ENCODE measurements at regions not wholly inside any gene's neighbourhood (a gene's known extent, or its start where the extent isn't known, plus 50 kb on each side); places are given as distances from the start of the nearest gene placed in this dataset.

DNA sequence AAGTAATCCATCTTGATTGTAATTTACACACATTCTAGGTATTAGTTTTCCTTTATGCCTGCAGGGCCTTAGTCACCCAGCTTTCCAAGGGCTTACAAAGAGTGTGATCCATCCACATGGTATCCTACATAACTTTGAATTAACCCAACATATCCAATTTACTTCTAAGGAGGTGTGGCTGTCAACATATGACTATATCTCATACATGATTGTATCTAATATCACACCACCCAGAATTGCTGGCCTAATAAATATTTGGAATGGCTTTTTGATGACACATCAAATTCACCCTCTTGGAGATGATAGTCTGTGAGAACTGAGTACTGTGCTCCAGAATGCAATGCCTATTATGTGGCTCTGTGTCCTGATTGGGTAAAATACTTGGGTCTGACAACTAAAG is 363.3 kb upstream of the GRIN3A start:
- TF ChIP-seq, protein P1, sequence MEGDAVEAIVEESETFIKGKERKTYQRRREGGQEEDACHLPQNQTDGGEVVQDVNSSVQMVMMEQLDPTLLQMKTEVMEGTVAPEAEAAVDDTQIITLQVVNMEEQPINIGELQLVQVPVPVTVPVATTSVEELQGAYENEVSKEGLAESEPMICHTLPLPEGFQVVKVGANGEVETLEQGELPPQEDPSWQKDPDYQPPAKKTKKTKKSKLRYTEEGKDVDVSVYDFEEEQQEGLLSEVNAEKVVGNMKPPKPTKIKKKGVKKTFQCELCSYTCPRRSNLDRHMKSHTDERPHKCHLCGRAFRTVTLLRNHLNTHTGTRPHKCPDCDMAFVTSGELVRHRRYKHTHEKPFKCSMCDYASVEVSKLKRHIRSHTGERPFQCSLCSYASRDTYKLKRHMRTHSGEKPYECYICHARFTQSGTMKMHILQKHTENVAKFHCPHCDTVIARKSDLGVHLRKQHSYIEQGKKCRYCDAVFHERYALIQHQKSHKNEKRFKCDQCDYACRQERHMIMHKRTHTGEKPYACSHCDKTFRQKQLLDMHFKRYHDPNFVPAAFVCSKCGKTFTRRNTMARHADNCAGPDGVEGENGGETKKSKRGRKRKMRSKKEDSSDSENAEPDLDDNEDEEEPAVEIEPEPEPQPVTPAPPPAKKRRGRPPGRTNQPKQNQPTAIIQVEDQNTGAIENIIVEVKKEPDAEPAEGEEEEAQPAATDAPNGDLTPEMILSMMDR (IDR thresholded peaks at IDR 0.05), result no peak
- no peak for TF ChIP-seq ZFX (IDR thresholded peaks at IDR 0.05; ENCODE audit: borderline replicate concordance)
